HG03066 (cell line): ENCODE measurements at regions not wholly inside any gene's neighbourhood (a gene's known extent, or its start where the extent isn't known, plus 50 kb on each side); places are given as distances from the start of the nearest gene placed in this dataset.
"Not testable (repeated sequence)": the region's sequence is repeated elsewhere in the genome, so short reads cannot be mapped to it uniquely, and the experiment has no call there.

ENCODE experiments used
- ATAC-seq: cut with Tn5 transposase; IDR thresholded peaks from one replicate; pipeline ENCODE4 v1.9.1; 2021; ENCODE audit warnings: low read depth; ENCODE audit not compliant: unreplicated experiment

GRCh38 chr10:56109454-56109853 lies 251.6 kb downstream of the ZWINT start:
- ATAC-seq, result no peak

- no peak for ATAC-seq
Measured at GRCh38 chr10:56104923-56105322, 256.1 kb downstream of the ZWINT start.

GRCh38 chr10:56104487-56104886 lies 256.6 kb downstream of the ZWINT start:
- no peak for ATAC-seq

GRCh38 chr10:56096226-56096517 lies 264.9 kb downstream of the ZWINT start:
- no peak for ATAC-seq

DNA sequence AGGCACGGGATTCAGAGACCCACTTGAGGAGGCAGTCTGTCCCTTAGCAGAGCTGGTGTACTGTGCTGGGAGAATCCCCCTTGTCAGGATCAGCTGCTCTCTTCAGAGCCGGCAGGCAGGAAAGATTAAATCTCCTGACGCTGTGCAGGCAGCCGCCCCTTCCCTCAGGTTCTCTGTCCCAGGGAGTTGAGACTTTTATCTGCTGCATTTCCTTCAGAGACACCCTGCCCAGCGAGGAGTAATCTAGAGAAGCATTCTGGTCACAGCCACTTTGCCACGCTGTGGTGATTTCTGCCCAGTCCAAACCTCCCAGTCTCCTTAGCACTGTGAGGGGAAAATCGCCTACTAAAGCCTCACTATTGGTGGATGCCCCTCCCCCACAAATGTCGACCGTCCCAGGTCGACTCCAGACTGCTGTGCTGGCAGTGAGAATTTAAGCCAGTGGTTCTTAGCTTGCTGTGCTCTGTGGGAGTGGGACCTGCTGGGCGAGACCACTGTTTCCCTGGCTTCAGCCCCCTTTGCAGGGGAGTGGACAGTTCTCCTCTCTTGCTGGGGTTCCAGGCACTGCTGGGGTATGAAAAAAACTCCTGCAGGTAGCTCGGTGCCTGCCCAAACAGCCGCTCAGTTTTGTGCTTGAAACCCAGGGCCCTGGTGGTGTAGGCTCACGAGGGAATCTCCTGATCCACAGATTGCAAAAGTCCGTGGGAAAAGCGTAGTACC lies 265.4 kb downstream of the ZWINT start:
- no peak for ATAC-seq

GRCh38 chr10:56093645-56094044 lies 267.4 kb downstream of the ZWINT start:
- not testable (repeated sequence) for ATAC-seq

GRCh38 chr10:56091872-56092271 lies 269.2 kb downstream of the ZWINT start:
- ATAC-seq, result no peak

- no peak for ATAC-seq
Measured at GRCh38 chr10:56090914-56091540, 270.0 kb downstream of the ZWINT start.

DNA sequence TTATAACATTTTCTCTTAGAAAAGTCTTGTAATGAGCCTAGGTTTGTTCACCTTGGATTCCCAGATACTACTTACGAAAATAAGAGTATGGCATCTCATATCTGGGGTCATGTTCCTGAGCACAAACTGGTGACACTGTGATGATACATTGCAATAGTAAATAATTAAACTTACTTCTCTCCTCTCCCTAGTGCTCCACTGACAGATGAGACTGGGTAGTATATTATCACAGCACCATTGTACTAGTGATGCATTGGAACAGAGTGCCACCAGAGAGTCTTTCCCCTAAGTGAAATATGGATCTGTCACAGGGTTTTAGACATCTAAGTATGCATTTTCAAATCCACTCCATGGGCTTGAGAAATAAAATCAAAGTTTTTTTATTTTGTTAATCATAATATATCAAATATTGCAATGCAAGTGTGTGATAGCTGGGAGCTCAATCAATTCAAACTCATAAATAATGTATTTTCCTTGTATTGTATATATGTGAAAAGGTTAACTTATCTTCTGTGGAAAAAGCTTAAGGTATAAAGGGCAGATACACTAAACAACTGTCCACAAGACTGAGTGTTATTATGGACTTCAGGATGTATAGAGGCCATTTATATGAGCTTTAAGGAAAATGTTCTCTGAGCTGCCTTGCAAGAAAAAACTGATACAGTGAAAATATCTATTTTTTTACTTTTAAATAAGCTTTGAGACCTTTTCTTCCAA lies 275.5 kb downstream of the ZWINT start:
- ATAC-seq, result no peak

GRCh38 chr10:56082169-56082568 lies 278.9 kb downstream of the ZWINT start:
- no peak for ATAC-seq

DNA sequence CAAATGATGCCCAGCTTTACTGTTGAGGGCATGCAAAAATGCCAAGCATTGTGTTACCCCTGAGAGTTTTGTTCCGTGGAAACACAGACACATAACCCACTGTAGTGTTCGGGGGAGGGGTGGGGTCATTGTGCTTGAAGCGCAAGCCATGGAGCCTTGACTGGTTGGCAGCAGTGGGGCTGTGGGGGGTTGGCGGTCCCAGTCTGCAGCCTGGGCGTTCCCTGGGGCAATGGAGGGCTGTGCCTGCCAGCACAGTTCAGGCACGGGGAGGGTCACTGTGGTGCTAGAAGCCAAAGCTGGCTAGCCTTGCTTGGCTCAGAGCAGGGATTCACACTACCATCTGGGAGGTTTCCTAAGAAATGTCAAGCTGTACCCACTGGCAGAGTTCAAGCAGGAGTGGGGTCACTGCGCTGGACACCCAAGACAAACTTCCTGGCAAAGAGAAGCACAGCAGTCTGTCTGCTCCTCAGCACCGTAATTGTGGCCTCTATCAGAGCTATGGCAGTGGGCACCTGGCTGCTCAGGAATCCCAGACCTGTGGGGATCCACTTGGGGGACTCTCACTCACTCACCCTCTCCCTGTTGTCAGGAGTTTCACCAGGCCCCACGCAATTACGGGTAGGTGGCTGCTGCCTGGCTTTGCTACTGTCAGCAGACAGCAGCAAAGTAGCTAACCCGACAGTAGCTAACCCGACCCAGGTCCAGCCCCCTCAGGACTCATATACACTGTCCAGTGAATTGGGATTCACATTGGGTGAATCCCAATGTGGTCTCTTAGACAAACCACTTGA lies 292.4 kb downstream of the ZWINT start:
- ATAC-seq, result no peak

DNA sequence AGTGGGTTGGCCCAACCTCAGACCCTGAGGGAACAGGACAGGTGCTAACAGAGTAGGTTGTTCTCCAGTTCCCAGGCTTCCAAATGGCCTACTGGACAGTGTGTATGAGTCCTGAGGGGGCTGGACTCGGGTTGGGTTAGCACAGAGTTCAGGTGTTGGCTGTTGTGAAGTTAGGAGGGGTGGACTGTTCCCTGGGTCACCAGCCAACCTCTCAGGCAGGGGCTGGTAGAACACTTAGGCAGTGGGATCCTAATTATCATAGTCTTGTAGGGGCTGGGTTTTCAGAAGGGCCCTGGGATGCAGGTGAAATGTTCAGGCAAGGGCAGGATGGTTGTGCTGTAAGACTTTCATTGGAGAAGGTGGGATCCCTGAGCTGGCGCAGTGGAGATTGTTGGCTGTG lies 293.0 kb downstream of the ZWINT start:
- no peak for ATAC-seq

DNA sequence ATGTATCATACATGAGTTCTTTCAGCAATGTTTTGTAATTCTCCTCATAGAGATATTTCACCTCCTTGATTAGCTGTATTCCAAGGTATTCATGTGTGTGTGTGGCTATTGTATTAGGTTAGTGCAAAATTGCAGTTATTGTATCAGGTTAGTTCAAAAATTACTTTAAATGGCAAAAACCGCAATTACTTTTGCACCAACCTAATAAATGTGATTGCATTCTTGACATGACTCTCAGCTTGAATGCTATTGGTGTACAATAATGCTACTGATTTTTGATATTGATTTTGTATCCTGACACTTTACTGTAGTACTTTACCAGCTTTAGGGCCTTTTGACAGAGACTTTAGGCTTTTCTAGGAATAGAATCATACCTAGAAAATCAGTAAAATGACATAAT lies 297.4 kb downstream of the ZWINT start:
- no peak for ATAC-seq

- no peak for ATAC-seq
Measured at GRCh38 chr10:56057860-56058259, 303.2 kb downstream of the ZWINT start.

DNA sequence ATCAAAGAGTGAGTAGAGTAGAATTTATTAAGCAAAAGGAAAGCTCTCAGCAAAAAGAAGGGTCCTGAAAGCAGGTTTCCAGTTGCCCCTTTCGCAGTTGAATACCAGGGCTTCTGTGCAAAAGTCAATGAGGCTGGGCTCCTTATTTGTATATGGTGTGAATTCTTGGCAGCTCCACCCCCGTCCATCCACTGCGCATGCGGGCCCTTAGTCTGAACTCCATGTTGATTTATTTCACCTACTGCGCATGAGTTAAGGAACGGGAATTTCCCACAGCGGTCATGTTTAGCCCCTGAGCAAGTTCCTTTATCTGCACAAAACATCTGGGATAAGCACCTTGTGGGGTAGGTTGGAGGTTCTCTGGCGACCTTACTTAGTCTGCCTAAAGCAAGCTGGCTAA lies 325.6 kb downstream of the ZWINT start:
- no peak for ATAC-seq

- no peak for ATAC-seq
Measured at GRCh38 chr10:56028298-56029132, 332.5 kb downstream of the ZWINT start.

GRCh38 chr10:56012101-56012500 lies 349.0 kb downstream of the ZWINT start:
- ATAC-seq, result no peak

GRCh38 chr10:56003555-56003954 lies 357.5 kb downstream of the ZWINT start:
- ATAC-seq, result no peak

GRCh38 chr10:55989188-55989587 lies 371.9 kb downstream of the ZWINT start:
- ATAC-seq, result no peak

DNA sequence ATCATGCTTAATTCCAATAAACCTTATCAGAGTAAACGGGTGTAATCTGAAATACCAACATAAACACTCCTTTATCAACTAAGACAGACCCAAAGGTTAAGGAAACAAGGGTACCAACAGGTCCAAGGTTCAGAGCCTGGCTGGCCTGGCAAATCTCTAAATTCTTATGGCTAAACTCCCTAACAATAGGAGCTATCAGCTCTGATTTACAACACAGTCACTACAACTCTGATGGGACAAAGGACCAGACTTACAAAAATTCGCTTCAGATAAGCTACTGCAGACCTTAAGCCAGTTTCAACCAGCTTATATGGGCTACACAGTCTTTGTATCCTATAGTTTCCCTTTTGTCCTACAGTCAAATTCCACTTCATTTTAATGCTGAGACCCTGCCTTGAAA lies 381.9 kb downstream of the ZWINT start:
- ATAC-seq, result no peak
